Ascending aorta (tissue), 2 donors: ENCODE measurements at regions not wholly inside any gene's neighbourhood (a gene's known extent, or its start where the extent isn't known, plus 50 kb on each side); places are given as distances from the start of the nearest gene placed in this dataset.

Experiments
- DNase-seq, 2 donors: peaks; one replicate each; pipeline ENCODE4 v3.0.0-alpha.2; 2019; ENCODE audit warnings: low spot score in 2 of 2
- H3K27ac ChIP-seq, 2 donors: fragments of 200-600 bp; sonication (generic); one replicate each; pipeline ENCODE4 v1.5.1; 2016 to 2017; ENCODE audit warnings: mild to moderate bottlenecking in 1 of 2
- H3K27me3 ChIP-seq: fragments of 200-600 bp; sonication (generic); one replicate; pipeline ENCODE4 v1.5.1; 2017
- H3K36me3 ChIP-seq, 2 donors: fragments of 200-600 bp; sonication (generic); one replicate each; pipeline ENCODE4 v1.5.1; 2016
- H3K4me1 ChIP-seq, 2 donors: fragments of 200-600 bp; sonication (generic); one replicate each; pipeline ENCODE4 v1.5.1; 2016 to 2017; ENCODE audit warnings: mild to moderate bottlenecking in 1 of 2
- H3K4me3 ChIP-seq, 2 donors: fragments of 200-600 bp; sonication (generic); one replicate each; pipeline ENCODE4 v1.5.1; 2016 to 2017; ENCODE audit warnings: mild to moderate bottlenecking in 1 of 2
- H3K9me3 ChIP-seq, 2 donors: fragments of 200-600 bp; sonication (generic); one replicate each; pipeline ENCODE4 v1.5.1; 2016
- intact Hi-C: fragments of 100-400 bp; cut with DNase I; formaldehyde crosslinking; loops from one replicate; pipeline ENCODE4 v1.15.1; 2023
- TF ChIP-seq, protein P1 (sequence below), 3 experiments: fragments of 200-600 bp in 2 of 3; fragments of 450-650 bp in 1 of 3; sonication (generic) in 2 of 3; IDR thresholded peaks; one replicate each; pipeline ENCODE4 v1.5.1; 2016 to 2019; ENCODE audit warnings: antibody characterized with exemption in 3 of 3, mild to moderate bottlenecking in 1 of 3, moderate library complexity in 1 of 3

DNA sequence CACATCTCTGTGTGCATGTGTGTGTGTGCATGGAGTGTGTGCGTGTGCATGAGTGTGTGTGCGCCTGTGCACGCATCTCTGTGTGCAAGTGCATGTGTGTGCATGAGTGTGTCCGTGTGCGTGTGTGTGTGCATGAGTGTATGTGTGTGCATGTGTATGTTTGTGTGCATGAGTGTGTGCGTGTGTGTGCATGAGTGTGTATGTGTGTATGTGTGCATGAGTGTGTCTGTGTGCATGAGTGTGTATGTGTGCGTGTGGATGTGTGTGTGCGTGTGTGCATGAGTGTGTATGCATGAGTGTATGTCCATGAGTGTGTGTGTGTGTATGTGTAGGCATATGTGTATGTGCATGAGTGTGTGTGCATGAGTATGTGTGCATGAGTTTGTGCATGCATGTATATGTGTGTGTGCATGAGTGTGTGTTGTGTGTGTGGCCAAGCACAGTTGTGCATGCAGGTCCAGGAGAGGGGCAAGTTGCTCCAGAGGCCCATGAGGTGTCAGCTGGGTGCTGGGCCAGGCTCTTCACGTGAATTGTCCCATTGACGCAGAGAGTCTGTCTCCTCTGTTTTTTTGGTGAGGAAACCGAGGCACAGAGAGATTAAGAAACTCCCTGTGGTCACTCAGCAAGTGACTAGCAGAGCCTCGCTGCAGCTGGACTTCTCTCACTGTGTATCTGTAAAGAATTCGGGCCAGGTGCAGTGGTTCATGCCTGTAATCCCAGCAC, 75.5 kb downstream of the ASB1 start:
- H3K27me3 ChIP-seq, result no peaks in the 10 kb centered on the region
- no peaks in the 10 kb centered on the region for H3K9me3 ChIP-seq
- H3K27ac ChIP-seq, result no peak overlapping the region
- no peaks in the 10 kb centered on the region for H3K4me1 ChIP-seq
- TF ChIP-seq, protein P1, sequence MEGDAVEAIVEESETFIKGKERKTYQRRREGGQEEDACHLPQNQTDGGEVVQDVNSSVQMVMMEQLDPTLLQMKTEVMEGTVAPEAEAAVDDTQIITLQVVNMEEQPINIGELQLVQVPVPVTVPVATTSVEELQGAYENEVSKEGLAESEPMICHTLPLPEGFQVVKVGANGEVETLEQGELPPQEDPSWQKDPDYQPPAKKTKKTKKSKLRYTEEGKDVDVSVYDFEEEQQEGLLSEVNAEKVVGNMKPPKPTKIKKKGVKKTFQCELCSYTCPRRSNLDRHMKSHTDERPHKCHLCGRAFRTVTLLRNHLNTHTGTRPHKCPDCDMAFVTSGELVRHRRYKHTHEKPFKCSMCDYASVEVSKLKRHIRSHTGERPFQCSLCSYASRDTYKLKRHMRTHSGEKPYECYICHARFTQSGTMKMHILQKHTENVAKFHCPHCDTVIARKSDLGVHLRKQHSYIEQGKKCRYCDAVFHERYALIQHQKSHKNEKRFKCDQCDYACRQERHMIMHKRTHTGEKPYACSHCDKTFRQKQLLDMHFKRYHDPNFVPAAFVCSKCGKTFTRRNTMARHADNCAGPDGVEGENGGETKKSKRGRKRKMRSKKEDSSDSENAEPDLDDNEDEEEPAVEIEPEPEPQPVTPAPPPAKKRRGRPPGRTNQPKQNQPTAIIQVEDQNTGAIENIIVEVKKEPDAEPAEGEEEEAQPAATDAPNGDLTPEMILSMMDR (IDR thresholded peaks at IDR 0.05), result no peak
- no peak overlapping the region for H3K4me3 ChIP-seq
- peak in 1 of 2 donors; percentile 27 for DNase-seq
- H3K36me3 ChIP-seq, result no peaks in the 10 kb centered on the region
- intact Hi-C loops, result no loop called here

DNA sequence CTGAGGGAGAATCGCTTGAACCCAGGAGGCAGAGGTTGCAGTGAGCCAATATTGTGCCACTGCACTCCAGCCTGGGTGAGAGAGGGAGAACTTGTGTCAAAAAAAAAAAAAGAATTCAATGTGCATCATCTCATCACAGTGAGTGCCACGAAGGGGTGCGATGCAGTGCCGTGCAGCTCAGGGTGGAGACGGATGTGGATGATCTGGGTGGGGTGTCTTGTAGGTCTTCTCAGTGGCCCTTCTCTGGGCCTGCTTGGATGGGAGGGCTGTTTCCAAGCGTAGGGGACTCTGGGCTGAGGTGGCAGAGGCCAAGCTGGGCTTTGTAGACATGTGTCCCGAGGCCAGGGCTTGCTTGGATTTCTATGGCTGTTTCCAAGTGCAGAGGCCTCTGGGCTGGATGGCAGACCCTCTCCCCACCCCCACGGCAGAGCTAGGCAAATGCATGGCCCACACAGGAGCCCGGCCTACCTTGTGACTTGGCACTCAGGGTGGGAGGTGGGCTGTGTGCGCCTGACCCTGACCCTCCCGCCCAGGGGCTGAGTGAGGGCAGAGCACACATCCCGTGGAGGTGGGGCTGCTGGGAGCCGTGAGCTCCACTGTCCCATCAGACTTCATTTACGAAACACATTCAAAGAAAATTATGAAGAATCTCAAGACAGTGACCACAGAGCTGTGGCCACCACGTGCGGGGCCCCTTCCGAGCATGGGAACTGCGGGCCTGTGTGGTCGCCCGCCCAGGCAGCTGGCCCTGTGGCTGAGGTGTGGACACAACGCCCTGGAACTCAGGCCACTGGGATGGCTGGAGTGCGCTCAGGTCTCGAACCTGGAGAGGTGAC, 76.4 kb downstream of the ASB1 start:
- Histone ChIP-seq H3K27ac (no peak overlapping the region), H3K4me3 (no peak overlapping the region), H3K9me3 (no peaks in the 10 kb centered on the region), H3K4me1 (no peaks in the 10 kb centered on the region), H3K36me3 (no peaks in the 10 kb centered on the region), H3K27me3 (no peaks in the 10 kb centered on the region)
- DNase-seq, result peak in 1 of 2 donors; percentile 49
- intact Hi-C loops, result no loop called here
- TF ChIP-seq, protein P1 (IDR thresholded peaks at IDR 0.05), result no peak

DNA sequence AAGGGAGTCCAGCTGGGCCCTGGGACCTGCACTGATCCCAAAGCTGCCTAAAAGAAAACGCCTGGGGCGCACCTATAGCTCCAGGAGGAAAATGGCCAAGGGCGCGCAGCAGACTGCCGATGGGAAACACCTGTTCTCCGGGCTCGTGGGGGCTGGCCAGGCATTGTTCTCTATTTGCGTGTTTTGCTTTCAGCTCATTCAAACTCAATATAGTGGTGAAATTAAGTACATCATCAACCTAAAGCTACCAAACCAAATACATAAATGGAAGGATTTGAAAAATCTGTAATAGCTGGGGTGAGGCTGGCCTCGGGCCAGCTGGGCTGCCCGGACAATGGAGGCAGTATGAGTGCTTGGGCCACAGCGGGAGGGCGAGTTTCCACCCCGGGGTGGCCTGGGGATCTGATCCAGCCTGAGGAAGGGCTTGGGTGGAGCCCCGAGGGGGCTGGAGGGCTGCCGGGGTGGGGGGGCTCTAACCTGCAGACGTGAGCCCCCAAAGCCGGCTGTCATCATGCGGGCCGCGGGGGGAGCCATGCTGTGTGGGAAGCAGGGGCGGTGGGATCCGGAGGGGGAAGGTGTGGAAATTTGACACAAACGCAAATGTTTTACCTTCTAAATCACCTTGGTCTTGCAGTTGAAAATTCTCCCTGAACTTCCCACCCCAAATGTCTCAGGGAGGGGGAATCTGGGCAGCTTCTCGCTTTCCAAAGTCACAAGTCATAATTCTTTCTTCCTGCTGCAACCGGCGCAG, 77.6 kb downstream of the ASB1 start:
- no peaks in the 10 kb centered on the region for H3K9me3 ChIP-seq
- H3K4me3 ChIP-seq, result no peak overlapping the region
- intact Hi-C loops, result no loop called here
- H3K36me3 ChIP-seq, result no peaks in the 10 kb centered on the region
- peak in 1 of 2 donors; percentile 53 for DNase-seq
- TF ChIP-seq, protein P1 (IDR thresholded peaks at IDR 0.05), result no peak
- H3K27me3 ChIP-seq, result no peaks in the 10 kb centered on the region
- no peak overlapping the region for H3K27ac ChIP-seq
- H3K4me1 ChIP-seq, result no peaks in the 10 kb centered on the region

DNA sequence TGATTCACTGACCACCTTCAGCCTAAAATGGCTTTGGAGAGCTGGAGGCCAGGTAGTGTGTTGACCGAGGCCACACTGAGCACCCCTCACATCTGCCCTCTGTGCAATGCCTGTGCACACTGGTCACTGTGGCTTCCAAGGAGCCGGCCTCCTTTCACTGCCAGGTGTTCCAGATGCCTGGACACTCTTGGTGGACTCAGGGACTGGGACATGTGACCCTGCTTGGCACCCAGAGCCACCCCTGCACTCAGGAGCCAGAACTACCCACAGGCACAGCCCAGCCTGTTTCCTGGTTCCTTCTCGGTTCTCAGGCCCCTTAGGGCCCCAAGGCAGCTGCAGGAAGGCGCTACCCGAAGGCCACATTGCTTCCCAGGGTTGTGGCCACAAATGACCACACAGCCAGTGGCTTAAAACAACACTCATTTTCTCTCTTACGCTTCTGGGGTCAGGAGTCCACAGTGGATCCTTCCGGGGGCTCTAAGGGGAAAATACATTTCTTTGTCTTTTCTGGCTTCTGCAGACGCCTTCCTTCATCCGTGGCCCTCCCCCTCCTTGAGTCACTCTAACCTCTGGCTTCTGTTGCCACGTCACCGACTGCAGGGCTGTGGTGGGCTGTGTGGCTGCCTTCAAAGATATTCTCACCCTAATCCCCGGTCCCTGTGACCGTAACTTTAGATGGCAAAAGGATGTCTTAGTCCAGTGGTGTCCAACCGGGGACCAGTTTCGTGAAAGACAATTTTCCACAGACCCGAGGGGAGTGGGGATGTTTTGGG, 78.6 kb downstream of the ASB1 start:
- Histone ChIP-seq H3K9me3 (no peaks in the 10 kb centered on the region), H3K36me3 (no peaks in the 10 kb centered on the region), H3K27me3 (no peaks in the 10 kb centered on the region), H3K27ac (no peak overlapping the region), H3K4me3 (no peak overlapping the region), H3K4me1 (no peaks in the 10 kb centered on the region)
- TF ChIP-seq, protein P1 (IDR thresholded peaks at IDR 0.05), result no peak
- no peak for DNase-seq
- intact Hi-C loops, result no loop called here

DNA sequence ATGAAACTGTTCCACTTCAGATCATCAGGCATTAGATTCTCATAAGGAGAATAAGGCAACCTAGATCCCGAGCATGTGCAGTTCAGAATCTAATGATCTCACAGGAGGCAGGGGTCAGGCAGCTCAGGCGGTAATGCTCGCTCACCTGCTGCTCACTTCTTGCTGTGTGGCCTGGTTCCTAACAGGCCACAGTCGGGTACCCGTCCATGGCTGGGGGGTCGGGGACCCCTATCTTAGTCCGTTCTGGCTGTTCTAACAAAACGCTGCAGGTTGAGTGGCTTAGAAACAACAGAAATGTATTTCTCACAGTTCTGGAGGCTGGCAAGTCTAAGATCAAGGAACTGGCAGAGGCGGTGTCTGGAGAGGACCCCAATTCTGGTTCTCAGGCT, 79.2 kb downstream of the ASB1 start:
- no peak for DNase-seq
- Histone ChIP-seq H3K27ac (no peak overlapping the region), H3K27me3 (no peaks in the 10 kb centered on the region), H3K36me3 (no peaks in the 10 kb centered on the region), H3K9me3 (no peaks in the 10 kb centered on the region), H3K4me1 (no peaks in the 10 kb centered on the region), H3K4me3 (no peak overlapping the region)
- TF ChIP-seq, protein P1 (IDR thresholded peaks at IDR 0.05), result no peak
- intact Hi-C loops, result no loop called here
